Tibial artery (tissue), 4 donors: ENCODE measurements at regions not wholly inside any gene's neighbourhood (a gene's known extent, or its start where the extent isn't known, plus 50 kb on each side); places are given as distances from the start of the nearest gene placed in this dataset.
"Not testable (repeated sequence)": the region's sequence is repeated elsewhere in the genome, so short reads cannot be mapped to it uniquely, and the experiment has no call there.

Source experiments
- DNase-seq, 2 donors: peaks; one replicate each; pipeline ENCODE4 v3.0.0-alpha.2; 2019
- H3K27ac ChIP-seq, 2 donors: fragments of 200-600 bp; sonication (generic) in 1 of 2; 1 replicate in 1 of 2; 2 replicates in 1 of 2; pipeline ENCODE4 v1.5.1; 2018 to 2019; ENCODE audit warnings: mild to moderate bottlenecking in 1 of 2
- H3K27me3 ChIP-seq, 2 donors: fragments of 200-600 bp; sonication (generic) in 1 of 2; one replicate each; pipeline versions ENCODE4 v1.5.1 to v1.6.0; 2016 to 2019
- H3K36me3 ChIP-seq, 3 donors: fragments of 200-600 bp; sonication (generic) in 2 of 3; one replicate each; pipeline ENCODE4 v1.5.1; 2016 to 2019; ENCODE audit warnings: mild to moderate bottlenecking in 2 of 3
- H3K4me1 ChIP-seq, 4 donors: fragments of 200-600 bp; sonication (generic) in 2 of 4; 1 replicate in 3 of 4; 2 replicates in 1 of 4; pipeline ENCODE4 v1.5.1; 2016 to 2019
- H3K4me3 ChIP-seq, 2 donors: fragments of 200-600 bp; sonication (generic) in 1 of 2; 1 replicate in 1 of 2; 2 replicates in 1 of 2; pipeline ENCODE4 v1.5.1; 2018 to 2019; ENCODE audit warnings: mild to moderate bottlenecking in 2 of 2
- H3K9me3 ChIP-seq, 3 donors: fragments of 200-600 bp; sonication (generic) in 1 of 3; one replicate each; pipeline ENCODE4 v1.5.1; 2016 to 2019
- intact Hi-C: fragments of 100-400 bp; cut with DNase I; formaldehyde crosslinking; loops from one replicate; pipeline ENCODE4 v1.15.0; 2023; ENCODE audit warnings: low total_unique reads
- TF ChIP-seq, protein P1 (sequence below), 2 experiments: fragments of 200-600 bp in 1 of 2; fragments of 450-650 bp in 1 of 2; IDR thresholded peaks; one replicate each; pipeline ENCODE4 v1.5.1; 2017 to 2019; ENCODE audit warnings: antibody characterized with exemption in 2 of 2, mild to moderate bottlenecking in 1 of 2, moderate library complexity in 1 of 2

DNA sequence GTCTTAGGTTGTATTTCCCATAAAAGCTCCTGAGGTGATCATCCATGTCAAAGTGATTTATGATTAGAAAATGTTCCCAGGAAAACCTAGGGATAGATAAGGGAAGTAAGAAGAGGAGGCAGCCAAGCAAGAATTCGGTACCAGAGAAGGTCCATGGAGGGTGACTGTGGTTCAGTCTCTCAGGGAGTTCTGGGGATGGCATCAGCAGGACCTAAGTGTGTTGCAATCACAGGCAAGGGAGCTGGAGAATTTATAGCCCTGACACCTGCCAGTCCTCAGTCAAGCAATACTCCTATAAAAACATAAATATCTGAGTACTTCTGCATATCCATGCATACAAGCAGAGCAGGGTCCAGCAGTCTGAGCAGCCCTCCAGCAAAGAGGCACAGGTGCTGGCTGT is 95.6 kb upstream of the TOPAZ1 start:
- Histone ChIP-seq H3K4me3 (no peak overlapping the region), H3K36me3 (no peaks in the 10 kb centered on the region), H3K27ac (no peak overlapping the region), H3K27me3 (peaks cover 0 to 14% of the 10 kb centered on the region in 2 donors), H3K9me3 (no peaks in the 10 kb centered on the region), H3K4me1 (no peaks in the 10 kb centered on the region)
- intact Hi-C loops: no loop called here
- TF ChIP-seq, protein P1, sequence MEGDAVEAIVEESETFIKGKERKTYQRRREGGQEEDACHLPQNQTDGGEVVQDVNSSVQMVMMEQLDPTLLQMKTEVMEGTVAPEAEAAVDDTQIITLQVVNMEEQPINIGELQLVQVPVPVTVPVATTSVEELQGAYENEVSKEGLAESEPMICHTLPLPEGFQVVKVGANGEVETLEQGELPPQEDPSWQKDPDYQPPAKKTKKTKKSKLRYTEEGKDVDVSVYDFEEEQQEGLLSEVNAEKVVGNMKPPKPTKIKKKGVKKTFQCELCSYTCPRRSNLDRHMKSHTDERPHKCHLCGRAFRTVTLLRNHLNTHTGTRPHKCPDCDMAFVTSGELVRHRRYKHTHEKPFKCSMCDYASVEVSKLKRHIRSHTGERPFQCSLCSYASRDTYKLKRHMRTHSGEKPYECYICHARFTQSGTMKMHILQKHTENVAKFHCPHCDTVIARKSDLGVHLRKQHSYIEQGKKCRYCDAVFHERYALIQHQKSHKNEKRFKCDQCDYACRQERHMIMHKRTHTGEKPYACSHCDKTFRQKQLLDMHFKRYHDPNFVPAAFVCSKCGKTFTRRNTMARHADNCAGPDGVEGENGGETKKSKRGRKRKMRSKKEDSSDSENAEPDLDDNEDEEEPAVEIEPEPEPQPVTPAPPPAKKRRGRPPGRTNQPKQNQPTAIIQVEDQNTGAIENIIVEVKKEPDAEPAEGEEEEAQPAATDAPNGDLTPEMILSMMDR (IDR thresholded peaks at IDR 0.05): no peak
- DNase-seq: no peak

GRCh38 chr3:44159696-44160300 is 81.9 kb upstream of the TOPAZ1 start:
- Histone ChIP-seq H3K9me3 (no peaks in the 10 kb centered on the region), H3K27me3 (no peaks in the 10 kb centered on the region), H3K27ac (no peak overlapping the region), H3K4me3 (no peak overlapping the region), H3K36me3 (no peaks in the 10 kb centered on the region), H3K4me1 (no peaks in the 10 kb centered on the region)
- intact Hi-C loops: no loop called here
- TF ChIP-seq, protein P1 (IDR thresholded peaks at IDR 0.05): no peak
- no peak for DNase-seq

- intact Hi-C loops: no loop called here
Measured at GRCh38 chr3:44160818-44161217, 80.9 kb upstream of the TOPAZ1 start.

DNA sequence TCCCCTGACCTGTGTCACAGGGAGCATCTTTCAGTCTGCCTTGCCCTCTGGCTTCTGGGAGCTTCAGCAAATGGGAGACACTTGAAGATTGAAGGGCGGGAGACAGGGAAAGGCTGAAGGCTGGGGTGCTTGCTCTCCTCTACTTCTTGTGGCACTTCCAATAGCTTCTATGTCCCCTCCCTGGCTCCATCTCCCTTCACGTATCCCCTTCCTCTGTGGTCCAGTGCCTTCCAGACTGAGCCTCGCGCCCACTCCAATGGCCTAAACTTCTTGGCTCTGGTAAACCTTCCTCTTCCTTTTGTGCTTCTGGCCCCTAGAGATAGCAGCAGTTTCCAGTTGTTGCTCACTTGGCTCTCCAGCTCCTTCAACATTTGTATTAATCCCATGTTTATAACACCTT is 69.8 kb upstream of the TOPAZ1 start:
- peaks cover 0 to 3% of the 10 kb centered on the region in 2 donors for H3K27me3 ChIP-seq
- H3K9me3 ChIP-seq: peaks cover 0 to 3% (median 0%) of the 10 kb centered on the region in 3 donors
- TF ChIP-seq, protein P1 (IDR thresholded peaks at IDR 0.05): no peak
- no peak overlapping the region for H3K4me3 ChIP-seq
- H3K27ac ChIP-seq: no peak overlapping the region
- H3K36me3 ChIP-seq: no peaks in the 10 kb centered on the region
- intact Hi-C loops: no loop called here
- DNase-seq: no peak
- H3K4me1 ChIP-seq: no peaks in the 10 kb centered on the region

More at GRCh38 chr3:44160818-44161217, 80.9 kb upstream of the TOPAZ1 start:
- H3K36me3 ChIP-seq: no peaks in the 10 kb centered on the region
- H3K4me1 ChIP-seq: no peaks in the 10 kb centered on the region
- no peak for DNase-seq
- no peaks in the 10 kb centered on the region for H3K9me3 ChIP-seq
- H3K27me3 ChIP-seq: no peaks in the 10 kb centered on the region
- no peak overlapping the region for H3K4me3 ChIP-seq
- H3K27ac ChIP-seq: no peak overlapping the region
- TF ChIP-seq, protein P1 (IDR thresholded peaks at IDR 0.05): no peak

GRCh38 chr3:44172701-44173100 is 69.0 kb upstream of the TOPAZ1 start:
- H3K9me3 ChIP-seq: not testable (repeated sequence)

DNA sequence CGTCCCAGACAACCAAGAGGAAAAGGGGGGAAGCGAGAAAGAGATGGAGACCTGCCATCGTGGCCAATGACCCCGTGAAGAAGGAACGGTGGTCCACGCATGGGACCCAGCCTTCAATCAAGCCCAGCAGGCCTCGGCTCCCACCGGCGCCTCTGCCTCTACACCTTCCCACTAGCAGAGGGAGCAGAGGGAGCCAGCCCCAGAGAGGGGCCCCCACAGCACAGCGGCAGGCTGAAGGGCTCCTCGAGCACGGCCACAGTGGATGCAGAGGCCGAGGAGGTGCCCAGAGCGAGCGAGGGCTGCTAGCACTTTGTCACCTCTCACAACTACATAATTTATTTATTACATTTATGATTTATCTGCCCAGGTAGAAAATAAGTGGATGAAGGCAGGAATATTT is 68.4 kb upstream of the TOPAZ1 start:
- no peak overlapping the region for H3K27ac ChIP-seq
- H3K4me3 ChIP-seq: no peak overlapping the region
- DNase-seq: no peak
- TF ChIP-seq, protein P1 (IDR thresholded peaks at IDR 0.05): no peak
- H3K36me3 ChIP-seq: no peaks in the 10 kb centered on the region
- intact Hi-C loops: loop anchor here (1.0 kb wide), 1 partner anchor 146 kb away; no protein-coding TSS in a partner anchor
- H3K9me3 ChIP-seq: peaks cover 0 to 3% (median 0%) of the 10 kb centered on the region in 3 donors
- H3K27me3 ChIP-seq: peaks cover 0 to 3% of the 10 kb centered on the region in 2 donors
- H3K4me1 ChIP-seq: no peaks in the 10 kb centered on the region

More at GRCh38 chr3:44172701-44173100, 69.0 kb upstream of the TOPAZ1 start:
- not testable (repeated sequence) for H3K36me3 ChIP-seq, DNase-seq, H3K4me1 ChIP-seq, H3K27me3 ChIP-seq, H3K27ac ChIP-seq, H3K4me3 ChIP-seq
- intact Hi-C loops: loop anchor here (1.0 kb wide), 1 partner anchor 145 kb away; no protein-coding TSS in a partner anchor
